ENCODE measurements at regions not wholly inside any gene's neighbourhood (a gene's known extent, or its start where the extent isn't known, plus 50 kb on each side); places are given as distances from the start of the nearest gene placed in this dataset.

GRCh38 chr10:10927608-10928007, 90.1 kb upstream of the CELF2 start:
- FAIRE-seq: no peak

- FAIRE-seq: no peak
Measured at GRCh38 chr10:10930979-10931743, 86.5 kb upstream of the CELF2 start.

GRCh38 chr10:10935032-10935431, 82.6 kb upstream of the CELF2 start:
- FAIRE-seq: no peak

GRCh38 chr10:10938676-10939075, 79.0 kb upstream of the CELF2 start:
- no peak for FAIRE-seq

- FAIRE-seq: no peak
Measured at GRCh38 chr10:10941127-10941730, 76.4 kb upstream of the CELF2 start.

- no peak for FAIRE-seq
Measured at GRCh38 chr10:10942441-10942840, 75.2 kb upstream of the CELF2 start.

GRCh38 chr10:10946081-10946480, 71.6 kb upstream of the CELF2 start:
- no peak for FAIRE-seq

- FAIRE-seq: no peak
Measured at GRCh38 chr10:10946801-10947200, 70.9 kb upstream of the CELF2 start.

GRCh38 chr10:10951675-10952074, 66.0 kb upstream of the CELF2 start:
- no peak for FAIRE-seq

- FAIRE-seq: no peak
Measured at GRCh38 chr10:10952800-10953199, 64.9 kb upstream of the CELF2 start.

GRCh38 chr10:10956681-10957542, 60.8 kb upstream of the CELF2 start:
- no peak for FAIRE-seq

- no peak for FAIRE-seq
Measured at GRCh38 chr10:10958041-10958440, 59.6 kb upstream of the CELF2 start.

- FAIRE-seq: no peak
Measured at GRCh38 chr10:10959666-10960065, 58.0 kb upstream of the CELF2 start.

GRCh38 chr10:10960534-10960933, 57.1 kb upstream of the CELF2 start:
- no peak for FAIRE-seq

- FAIRE-seq: no peak
Measured at GRCh38 chr10:10961072-10961471, 56.6 kb upstream of the CELF2 start.

GRCh38 chr10:10967029-10967428, 50.6 kb upstream of the CELF2 start:
- no peak for FAIRE-seq

- no peak for FAIRE-seq
Measured at GRCh38 chr10:10967581-10968256, 50.0 kb upstream of the CELF2 start.

Data from G401.6 (cell line).